HepG2 (cell line): ENCODE measurements at regions not wholly inside any gene's neighbourhood (a gene's known extent, or its start where the extent isn't known, plus 50 kb on each side); places are given as distances from the start of the nearest gene placed in this dataset.
"Not testable (repeated sequence)": the region's sequence is repeated elsewhere in the genome, so short reads cannot be mapped to it uniquely, and the experiment has no call there.

Experiments used
- ATAC-seq: fragments of 200-7000 bp; cut with Tn5 transposase; 3 replicates; pipeline ENCODE4 v1.9.1; 2020; ENCODE audit warnings: mild to moderate bottlenecking, moderate library complexity
- BruUV-seq: library from RNA; stranded (reverse); fragments of 400-500 nt; replicated peaks from 2 replicates; lab custom pipeline; 2021; lab: Mats Ljungman, UMichigan
- CTCF ChIA-PET: fragments of 300-600 bp; formaldehyde crosslinking; extraction: SDS; loops from one replicate; lab custom pipeline; 2021; ENCODE audit warnings: low total read pairs, inconsistent platforms, low intra/inter-chr PET ratio; lab: Yijun Ruan, JAX
- POLR2A ChIA-PET: fragments of 350-600 bp; sonication (Branson Sonifier 250); formaldehyde crosslinking; loops from one replicate; lab custom pipeline; 2020; ENCODE audit warnings: antibody characterized with exemption, inconsistent platforms; lab: Yijun Ruan, JAX
- DNase-seq: peaks from one replicate; pipeline ENCODE4 v3.0.0-alpha.2; 2015; ENCODE audit warnings: low spot score
- FAIRE-seq: peaks from 3 replicates; lab custom pipeline; 2011; peaks lifted over from hg19 to GRCh38; lab: Jason Lieb, UNC
- H2AFZ ChIP-seq: one replicate; pipeline ENCODE4 v1.6.1; 2011; ENCODE audit warnings: low read length, inconsistent platforms
- H3K27ac ChIP-seq: fragments of 300-600 bp; 3 replicates; pipeline ENCODE4 v1.8.0; 2011; ENCODE audit warnings: mixed run types, mild to moderate bottlenecking, mixed read lengths, low read length, inconsistent platforms; ENCODE audit not compliant: insufficient read depth; ENCODE audit errors: extremely low read length
- H3K27me3 ChIP-seq, 2 experiments: fragments of 200-600 bp in 1 of 2; 2 replicates in 1 of 2; 3 replicates in 1 of 2; pipeline versions ENCODE4 v1.6.0 to v1.8.0; 2011; ENCODE audit warnings: low read length in 2 of 2, mild to moderate bottlenecking in 2 of 2, moderate library complexity in 2 of 2, inconsistent platforms in 1 of 2; ENCODE audit not compliant: insufficient read depth in 2 of 2, control insufficient read depth in 1 of 2
- H3K36me3 ChIP-seq, 2 experiments: fragments of 200-600 bp in 1 of 2; replicated peaks in 1 of 2; 2 replicates in 1 of 2; 3 replicates in 1 of 2; pipeline versions ENCODE4 v1.5.1 to v1.8.0; 2011; ENCODE audit warnings: low read length in 2 of 2, inconsistent platforms in 1 of 2; ENCODE audit not compliant: insufficient read depth in 2 of 2, control insufficient read depth in 1 of 2
- H3K4me1 ChIP-seq: 2 replicates; pipeline ENCODE4 v1.5.1; 2012; ENCODE audit warnings: low read length, inconsistent platforms; ENCODE audit not compliant: insufficient read depth
- H3K4me2 ChIP-seq: 2 replicates; pipeline ENCODE4 v1.6.0; 2011; ENCODE audit warnings: low read depth, low read length, inconsistent platforms
- H3K4me3 ChIP-seq, 3 experiments: fragments of 200-600 bp in 1 of 3; sonication (generic), shearing (Covaris generic) in 1 of 3; replicated peaks in 1 of 3; 2 replicates each; pipeline ENCODE4 v1.5.1; 2011 to 2016; ENCODE audit warnings: low read length in 3 of 3, inconsistent platforms in 2 of 3, low read depth in 2 of 3, mild to moderate bottlenecking in 2 of 3, control low read depth in 1 of 3, mixed read lengths in 1 of 3; ENCODE audit not compliant: insufficient read depth in 1 of 3
- H3K79me2 ChIP-seq: one replicate; pipeline ENCODE4 v1.6.1; 2011; ENCODE audit warnings: low read length, inconsistent platforms; ENCODE audit not compliant: insufficient read depth
- H3K9ac ChIP-seq: 2 replicates; pipeline ENCODE4 v1.6.0; 2011; ENCODE audit warnings: mild to moderate bottlenecking, low read depth, low read length, inconsistent platforms; ENCODE audit not compliant: insufficient read depth
- H3K9me3 ChIP-seq: 2 replicates; pipeline ENCODE4 v1.5.1; 2012; ENCODE audit warnings: mild to moderate bottlenecking, low read length
- H4K20me1 ChIP-seq: 2 replicates; pipeline ENCODE4 v1.6.0; 2011; ENCODE audit warnings: inconsistent platforms, mild to moderate bottlenecking, low read length, moderate library complexity; ENCODE audit not compliant: insufficient read depth
- ARID5B ChIP-seq: IDR thresholded peaks from 2 replicates; pipeline ENCODE4 v1.4.0; 2020; ENCODE audit warnings: mild to moderate bottlenecking, missing genetic modification reagents
- ERF ChIP-seq: IDR thresholded peaks from 2 replicates; pipeline ENCODE4 v1.6.1; 2018; ENCODE audit warnings: missing biosample characterization, missing genetic modification reagents
- HMGXB4 ChIP-seq, 2 experiments: sonication (generic) in 1 of 2; formaldehyde crosslinking in 1 of 2; IDR thresholded peaks; 2 replicates each; pipeline versions ENCODE4 v1.4.0 to v1.6.1; 2018 to 2020; ENCODE audit warnings: missing genetic modification reagents in 2 of 2, borderline replicate concordance in 1 of 2, low read depth in 1 of 2, mild to moderate bottlenecking in 1 of 2, missing biosample characterization in 1 of 2
- IRF2 ChIP-seq: IDR thresholded peaks from 2 replicates; pipeline ENCODE4 v1.6.1; 2018; ENCODE audit warnings: missing genetic modification reagents, missing compliant biosample characterization
- MAX ChIP-seq: IDR thresholded peaks from 2 replicates; pipeline ENCODE4 v1.6.1; 2012; ENCODE audit warnings: inconsistent platforms
- MXI1 ChIP-seq: IDR thresholded peaks from 3 replicates; pipeline ENCODE4 v1.6.1; 2012; ENCODE audit warnings: low read depth, low read length, inconsistent platforms, borderline replicate concordance
- ZBTB38 ChIP-seq: sonication (generic); formaldehyde crosslinking; IDR thresholded peaks from 2 replicates; pipeline ENCODE4 v1.5.1; 2020; ENCODE audit warnings: mild to moderate bottlenecking, missing genetic modification reagents
- ZNF687 ChIP-seq: sonication (generic); formaldehyde crosslinking; IDR thresholded peaks from 2 replicates; pipeline ENCODE4 v1.5.1; 2020; ENCODE audit warnings: mild to moderate bottlenecking, missing genetic modification reagents, moderate library complexity
- WGBS: methylation state at CpG from one replicate; pipeline ENCODE4 v1.1.6; 2017; ENCODE audit warnings: low lambda C conversion rate; 5-methylcytosine and 5-hydroxymethylcytosine counted together
- in situ Hi-C: cut with HindIII; loops from 2 replicates; pipeline ENCODE4 v1.10.0; 2017; ENCODE audit warnings: low pct_unique_long_range_greater_than_20kb; ENCODE audit not compliant: extremely low pct_ligation_motif_present
- intact Hi-C: fragments of 100-400 bp; cut with micrococcal nuclease; formaldehyde crosslinking; loops from one replicate; pipeline ENCODE4 v1.10.0; 2022; ENCODE audit not compliant: unreplicated experiment

GRCh38 chr16:21534561-21534960 lies 64.8 kb upstream of the METTL9 start (continued):
- TF ChIP-seq ARID5B (CRISPR knock-in tag) (peak; percentile 23; the same call in 1 of the 2 replicates), ERF (0 out of 2 replicates have a peak, but pooled peaks have one; percentile 29), IRF2 (CRISPR knock-in tag) (0 out of 2 replicates have a peak, but pooled peaks have one; percentile 44), ZNF687 (CRISPR knock-in tag) (peak; percentile 46), MXI1 (peak; percentile 12; the same call in 1 of the 3 replicates), MAX (peak; percentile 65), ZBTB38 (CRISPR knock-in tag) (peak; percentile 56; the same call in 1 of the 2 replicates), HMGXB4 (CRISPR knock-in tag; IDR thresholded peaks at IDR 0.05; ENCODE audit: borderline replicate concordance in 1 of 2, low read depth in 1 of 2) (0 out of 4 replicates have a peak, but pooled peaks of 1 of the 2 experiments have one; percentile 28)

GRCh38 chr16:21535201-21535600 lies 64.2 kb upstream of the METTL9 start:
- H3K27me3 ChIP-seq, intact Hi-C loops, H3K27ac ChIP-seq, in situ Hi-C loops, H3K36me3 ChIP-seq, CTCF ChIA-PET, BruUV-seq, H3K9ac ChIP-seq, POLR2A ChIA-PET, H3K4me3 ChIP-seq, H3K79me2 ChIP-seq, FAIRE-seq, H3K4me2 ChIP-seq, H4K20me1 ChIP-seq, H2AFZ ChIP-seq, H3K9me3 ChIP-seq, ATAC-seq, DNase-seq: not testable (repeated sequence)
- peaks cover 10% of the 10 kb centered on the region for H3K4me1 ChIP-seq
- WGBS: 44% methylated on average over 4 of the region's 7 CpGs
